ENCODE measurements at regions not wholly inside any gene's neighbourhood (a gene's known extent, or its start where the extent isn't known, plus 50 kb on each side); places are given as distances from the start of the nearest gene placed in this dataset.

DNA sequence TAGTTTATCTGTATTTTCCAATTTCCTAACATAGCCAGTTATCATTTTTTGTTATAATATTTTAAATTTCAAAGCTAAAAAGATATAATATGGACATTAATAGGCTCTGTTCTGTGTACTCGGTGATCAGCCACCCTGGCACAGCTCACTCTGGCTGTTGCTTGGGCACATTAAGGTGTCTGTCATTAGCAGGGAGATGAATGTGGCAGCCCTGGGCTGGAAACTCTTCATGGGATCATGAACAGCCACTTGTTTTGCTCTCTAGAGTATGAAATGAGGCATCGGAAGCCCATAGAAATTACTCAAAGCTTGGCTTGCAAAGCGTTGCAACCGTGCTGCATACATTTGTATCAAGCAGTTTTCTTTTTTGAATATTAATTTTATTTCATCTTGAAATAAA is 233.2 kb downstream of the DACT1 start:
- TF ChIP-seq NCOA1 (CRISPR knock-in tag; IDR thresholded peaks at IDR 0.05) (no peak), ATF6 (CRISPR knock-in tag; conservative IDR thresholded peaks at IDR 0.05) (no peak), TCF7 (IDR thresholded peaks at IDR 0.05; ENCODE audit: low read depth) (no peak), DPF2 (CRISPR knock-in tag; IDR thresholded peaks at IDR 0.05; ENCODE audit: borderline replicate concordance, low read depth) (no peak)
- TF ChIP-seq, protein P1, sequence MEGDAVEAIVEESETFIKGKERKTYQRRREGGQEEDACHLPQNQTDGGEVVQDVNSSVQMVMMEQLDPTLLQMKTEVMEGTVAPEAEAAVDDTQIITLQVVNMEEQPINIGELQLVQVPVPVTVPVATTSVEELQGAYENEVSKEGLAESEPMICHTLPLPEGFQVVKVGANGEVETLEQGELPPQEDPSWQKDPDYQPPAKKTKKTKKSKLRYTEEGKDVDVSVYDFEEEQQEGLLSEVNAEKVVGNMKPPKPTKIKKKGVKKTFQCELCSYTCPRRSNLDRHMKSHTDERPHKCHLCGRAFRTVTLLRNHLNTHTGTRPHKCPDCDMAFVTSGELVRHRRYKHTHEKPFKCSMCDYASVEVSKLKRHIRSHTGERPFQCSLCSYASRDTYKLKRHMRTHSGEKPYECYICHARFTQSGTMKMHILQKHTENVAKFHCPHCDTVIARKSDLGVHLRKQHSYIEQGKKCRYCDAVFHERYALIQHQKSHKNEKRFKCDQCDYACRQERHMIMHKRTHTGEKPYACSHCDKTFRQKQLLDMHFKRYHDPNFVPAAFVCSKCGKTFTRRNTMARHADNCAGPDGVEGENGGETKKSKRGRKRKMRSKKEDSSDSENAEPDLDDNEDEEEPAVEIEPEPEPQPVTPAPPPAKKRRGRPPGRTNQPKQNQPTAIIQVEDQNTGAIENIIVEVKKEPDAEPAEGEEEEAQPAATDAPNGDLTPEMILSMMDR (CRISPR knock-in tag; IDR thresholded peaks at IDR 0.05), result no peak
- TF ChIP-seq, protein P2, sequence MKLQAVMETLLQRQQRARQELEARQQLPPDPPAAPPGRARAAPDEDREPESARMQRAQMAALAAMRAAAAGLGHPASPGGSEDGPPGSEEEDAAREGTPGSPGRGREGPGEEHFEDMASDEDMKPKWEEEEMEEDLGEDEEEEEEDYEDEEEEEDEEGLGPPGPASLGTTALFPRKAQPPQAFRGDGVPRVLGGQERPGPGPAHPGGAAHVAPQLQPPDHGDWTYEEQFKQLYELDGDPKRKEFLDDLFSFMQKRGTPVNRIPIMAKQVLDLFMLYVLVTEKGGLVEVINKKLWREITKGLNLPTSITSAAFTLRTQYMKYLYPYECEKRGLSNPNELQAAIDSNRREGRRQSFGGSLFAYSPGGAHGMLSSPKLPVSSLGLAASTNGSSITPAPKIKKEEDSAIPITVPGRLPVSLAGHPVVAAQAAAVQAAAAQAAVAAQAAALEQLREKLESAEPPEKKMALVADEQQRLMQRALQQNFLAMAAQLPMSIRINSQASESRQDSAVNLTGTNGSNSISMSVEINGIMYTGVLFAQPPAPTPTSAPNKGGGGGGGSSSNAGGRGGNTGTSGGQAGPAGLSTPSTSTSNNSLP (IDR thresholded peaks at IDR 0.05; ENCODE audit: low read depth, low read length), result no peak

Measured in HepG2 (cell line).